Prostate gland (tissue), 1 donor: ENCODE measurements at regions not wholly inside any gene's neighbourhood (a gene's known extent, or its start where the extent isn't known, plus 50 kb on each side); places are given as distances from the start of the nearest gene placed in this dataset.

Source experiments
- POLR2A ChIP-seq: fragments of 450-650 bp; IDR thresholded peaks from one replicate; pipeline ENCODE4 v1.6.1; 2016; ENCODE audit warnings: antibody characterized with exemption, mild to moderate bottlenecking
- POLR2AphosphoS5 ChIP-seq: sonication (generic); formaldehyde crosslinking; IDR thresholded peaks from one replicate; pipeline ENCODE4 v1.6.1; 2017; ENCODE audit warnings: antibody characterized with exemption

- TF ChIP-seq POLR2AphosphoS5 (no peak), POLR2A (no peak)
These were observed 298.6 kb downstream of the AGTPBP1 start for GRCh38 chr9:85443190-85443598.
